ENCODE measurements at regions not wholly inside any gene's neighbourhood (a gene's known extent, or its start where the extent isn't known, plus 50 kb on each side); places are given as distances from the start of the nearest gene placed in this dataset.

GRCh38 chr4:189374176-189374575, 566.5 kb upstream of the FRG1 start:
- TF ChIP-seq CTCF (IDR thresholded peaks at IDR 0.05; ENCODE audit: low read depth, low read length): no peak
- H3K4me3 ChIP-seq (ENCODE audit: low read depth, low read length): no peak overlapping the region

- TF ChIP-seq CTCF (IDR thresholded peaks at IDR 0.05; ENCODE audit: low read depth, low read length): no peak
- H3K4me3 ChIP-seq (ENCODE audit: low read depth, low read length): no peak overlapping the region
Observed at GRCh38 chr4:189376901-189377300, 563.8 kb upstream of the FRG1 start.

GRCh38 chr4:189377569-189377968, 563.1 kb upstream of the FRG1 start:
- H3K4me3 ChIP-seq (ENCODE audit: low read depth, low read length): no peak overlapping the region
- no peak for TF ChIP-seq CTCF (IDR thresholded peaks at IDR 0.05; ENCODE audit: low read depth, low read length)

- TF ChIP-seq CTCF (IDR thresholded peaks at IDR 0.05; ENCODE audit: low read depth, low read length): no peak
Observed at GRCh38 chr4:189385098-189385497, 555.6 kb upstream of the FRG1 start.

GRCh38 chr4:189385579-189385978, 555.1 kb upstream of the FRG1 start:
- no peak for TF ChIP-seq CTCF (IDR thresholded peaks at IDR 0.05; ENCODE audit: low read depth, low read length)

More at GRCh38 chr4:189385098-189385497, 555.6 kb upstream of the FRG1 start:
- no peak overlapping the region for H3K4me3 ChIP-seq (ENCODE audit: low read depth, low read length)

GRCh38 chr4:189396435-189396834, 544.2 kb upstream of the FRG1 start:
- H3K4me3 ChIP-seq (ENCODE audit: low read depth, low read length): no peak overlapping the region
- TF ChIP-seq CTCF (IDR thresholded peaks at IDR 0.05; ENCODE audit: low read depth, low read length): no peak

More at GRCh38 chr4:189385579-189385978, 555.1 kb upstream of the FRG1 start:
- no peak overlapping the region for H3K4me3 ChIP-seq (ENCODE audit: low read depth, low read length)

- TF ChIP-seq CTCF (IDR thresholded peaks at IDR 0.05; ENCODE audit: low read depth, low read length): no peak
Observed at GRCh38 chr4:189404271-189404670, 536.4 kb upstream of the FRG1 start.

More at GRCh38 chr4:189404271-189404670, 536.4 kb upstream of the FRG1 start:
- H3K4me3 ChIP-seq (ENCODE audit: low read depth, low read length): no peak overlapping the region

All from WI38 (cell line).